Fibroblast of lung (primary cell): ENCODE measurements at regions not wholly inside any gene's neighbourhood (a gene's known extent, or its start where the extent isn't known, plus 50 kb on each side); places are given as distances from the start of the nearest gene placed in this dataset.

Experiments
- DNase-seq, 2 donors: peaks; one replicate each; pipeline versions ENCODE4 v3.0.0 to v3.0.0-alpha.2; 2010; ENCODE audit warnings: low read depth in 2 of 2
- H2AFZ ChIP-seq: 2 replicates; pipeline ENCODE4 v1.5.1; 2012; ENCODE audit warnings: low read length, control low read depth, inconsistent platforms
- H3K27ac ChIP-seq: 2 replicates; pipeline ENCODE4 v1.5.1; 2011; ENCODE audit warnings: low read length, control low read depth; ENCODE audit not compliant: insufficient read depth
- H3K27me3 ChIP-seq: 2 replicates; pipeline ENCODE4 v1.5.1; 2011; ENCODE audit warnings: mild to moderate bottlenecking, low read length; ENCODE audit not compliant: control insufficient read depth, insufficient read depth
- H3K36me3 ChIP-seq: 2 replicates; pipeline ENCODE4 v1.5.1; 2011; ENCODE audit warnings: low read length; ENCODE audit not compliant: control insufficient read depth, insufficient read depth
- H3K4me1 ChIP-seq: 2 replicates; pipeline ENCODE4 v1.5.1; 2011; ENCODE audit warnings: low read length; ENCODE audit not compliant: control insufficient read depth, insufficient read depth; ENCODE audit errors: extremely low read depth
- H3K4me2 ChIP-seq: 2 replicates; pipeline ENCODE4 v1.5.1; 2011; ENCODE audit warnings: low read length, control low read depth; ENCODE audit not compliant: insufficient read depth; ENCODE audit errors: extremely low read depth
- H3K4me3 ChIP-seq, 4 experiments: fragments of 200-600 bp in 1 of 4; sonication (generic) in 1 of 4; replicated peaks in 1 of 4; 2 replicates each; pipeline ENCODE4 v1.5.1; 2011 to 2016; ENCODE audit warnings: low read length in 4 of 4, low read depth in 3 of 4, mild to moderate bottlenecking in 3 of 4, control low read depth in 2 of 4, inconsistent platforms in 1 of 4, mixed read lengths in 1 of 4; ENCODE audit not compliant: insufficient read depth in 1 of 4; ENCODE audit errors: control extremely low read depth in 1 of 4
- H3K79me2 ChIP-seq: 2 replicates; pipeline ENCODE4 v1.5.1; 2012; ENCODE audit warnings: mild to moderate bottlenecking, low read length, inconsistent platforms; ENCODE audit not compliant: control insufficient read depth, insufficient read depth
- H3K9ac ChIP-seq: 2 replicates; pipeline ENCODE4 v1.5.1; 2011; ENCODE audit warnings: mild to moderate bottlenecking, low read length, control low read depth; ENCODE audit not compliant: insufficient read depth
- H3K9me3 ChIP-seq: 2 replicates; pipeline ENCODE4 v1.5.1; 2012; ENCODE audit warnings: low read depth, low read length; ENCODE audit not compliant: control insufficient read depth, insufficient read depth
- H4K20me1 ChIP-seq: 2 replicates; pipeline ENCODE4 v1.5.1; 2011; ENCODE audit warnings: low read length; ENCODE audit not compliant: control insufficient read depth, insufficient read depth; ENCODE audit errors: extremely low read depth
- CTCF ChIP-seq, 2 donors: IDR thresholded peaks in 1 of 2; conservative IDR thresholded peaks in 1 of 2; 1 replicate in 1 of 2; 2 replicates in 1 of 2; pipeline ENCODE4 v1.5.1; 2011 to 2012; ENCODE audit warnings: low read length in 2 of 2, control low read depth in 1 of 2, inconsistent platforms in 1 of 2, low read depth in 1 of 2, mild to moderate bottlenecking in 1 of 2
- EZH2 ChIP-seq: IDR thresholded peaks from 2 replicates; pipeline ENCODE4 v1.5.1; 2012; ENCODE audit warnings: low read length, control low read depth, mild to moderate bottlenecking; ENCODE audit errors: missing control alignments

- Histone ChIP-seq H3K27ac (no peak overlapping the region), H3K79me2 (no peaks in the 10 kb centered on the region), H2AFZ (no peak overlapping the region), H4K20me1 (no peaks in the 10 kb centered on the region), H3K36me3 (no peaks in the 10 kb centered on the region), H3K4me3 (no peak overlapping the region), H3K4me2 (no peak overlapping the region), H3K27me3 (no peaks in the 10 kb centered on the region), H3K9ac (no peak overlapping the region), H3K9me3 (no peaks in the 10 kb centered on the region), H3K4me1 (no peaks in the 10 kb centered on the region)
- DNase-seq: no peak
- TF ChIP-seq EZH2 (no peak), CTCF (conservative IDR thresholded peaks at IDR 0.05 in 1 of 2, IDR thresholded peaks at IDR 0.05 in 1 of 2; ENCODE audit: low read depth in 1 of 2, low read length in 2 of 2) (no peak)
These were observed 1540.3 kb downstream of the CDH11 start for GRCh38 chr16:63581570-63581969.

- no peak for DNase-seq
- TF ChIP-seq EZH2 (no peak), CTCF (conservative IDR thresholded peaks at IDR 0.05 in 1 of 2, IDR thresholded peaks at IDR 0.05 in 1 of 2; ENCODE audit: low read depth in 1 of 2, low read length in 2 of 2) (no peak)
- H3K9me3 ChIP-seq: no peaks in the 10 kb centered on the region
- H3K4me3 ChIP-seq: no peak overlapping the region
- H3K9ac ChIP-seq: no peak overlapping the region
- no peaks in the 10 kb centered on the region for H3K27me3 ChIP-seq
- H3K36me3 ChIP-seq: no peaks in the 10 kb centered on the region
- no peak overlapping the region for H2AFZ ChIP-seq
- no peaks in the 10 kb centered on the region for H3K79me2 ChIP-seq
- no peaks in the 10 kb centered on the region for H3K4me1 ChIP-seq
- no peak overlapping the region for H3K4me2 ChIP-seq
- no peak overlapping the region for H3K27ac ChIP-seq
- H4K20me1 ChIP-seq: no peaks in the 10 kb centered on the region
These were observed 1542.6 kb upstream of the CDH8 start for GRCh38 chr16:63578791-63579190.

GRCh38 chr16:63577891-63578290 lies 1541.7 kb upstream of the CDH8 start:
- TF ChIP-seq CTCF (conservative IDR thresholded peaks at IDR 0.05 in 1 of 2, IDR thresholded peaks at IDR 0.05 in 1 of 2; ENCODE audit: low read depth in 1 of 2, low read length in 2 of 2) (no peak), EZH2 (no peak)
- Histone ChIP-seq H3K36me3 (no peaks in the 10 kb centered on the region), H3K9me3 (no peaks in the 10 kb centered on the region), H3K4me3 (no peak overlapping the region), H3K79me2 (no peaks in the 10 kb centered on the region), H2AFZ (no peak overlapping the region), H4K20me1 (no peaks in the 10 kb centered on the region), H3K9ac (no peak overlapping the region), H3K4me2 (no peak overlapping the region), H3K27ac (no peak overlapping the region), H3K27me3 (no peaks in the 10 kb centered on the region), H3K4me1 (no peaks in the 10 kb centered on the region)
- no peak for DNase-seq
